GM18861 (cell line): ENCODE measurements at regions not wholly inside any gene's neighbourhood (a gene's known extent, or its start where the extent isn't known, plus 50 kb on each side); places are given as distances from the start of the nearest gene placed in this dataset.

Experiments used
- ATAC-seq: cut with Tn5 transposase; IDR thresholded peaks from one replicate; pipeline ENCODE4 v1.9.1; 2021; ENCODE audit not compliant: unreplicated experiment

GRCh38 chr12:97912943-97913342 lies 450.3 kb downstream of the RMST start:
- ATAC-seq = no peak

- no peak for ATAC-seq
These were observed 459.5 kb downstream of the RMST start for GRCh38 chr12:97921979-97922722.

DNA sequence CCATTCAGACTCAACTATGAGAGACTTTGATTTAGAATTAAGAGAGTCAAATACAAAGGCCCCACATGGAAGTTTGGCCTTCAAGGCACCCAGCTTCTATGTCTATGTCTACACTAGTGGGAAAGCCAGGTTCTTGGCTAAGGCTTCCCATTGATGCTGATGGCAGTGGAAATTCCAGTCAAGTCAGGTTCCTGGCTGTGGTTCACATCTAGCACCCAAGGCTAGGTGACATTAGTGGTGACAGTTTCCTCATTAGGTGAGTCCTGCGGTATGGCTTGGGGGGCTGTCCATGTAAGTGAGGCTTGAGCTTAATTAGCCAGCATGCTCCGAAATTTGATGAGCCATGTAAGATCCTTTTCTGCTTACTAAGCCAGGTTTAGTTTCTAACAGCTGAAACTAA lies 460.9 kb downstream of the RMST start:
- no peak for ATAC-seq

- ATAC-seq = no peak
These were observed 461.5 kb downstream of the RMST start for GRCh38 chr12:97924122-97924521.

GRCh38 chr12:97927977-97928376 lies 465.4 kb downstream of the RMST start:
- no peak for ATAC-seq

- ATAC-seq = no peak
These were observed 473.6 kb downstream of the RMST start for GRCh38 chr12:97936165-97936564.

GRCh38 chr12:97938031-97938430 lies 475.4 kb downstream of the RMST start:
- no peak for ATAC-seq

- ATAC-seq = no peak
These were observed 476.6 kb downstream of the RMST start for GRCh38 chr12:97939156-97939555.

GRCh38 chr12:97940105-97940504 lies 477.5 kb downstream of the RMST start:
- ATAC-seq = no peak

DNA sequence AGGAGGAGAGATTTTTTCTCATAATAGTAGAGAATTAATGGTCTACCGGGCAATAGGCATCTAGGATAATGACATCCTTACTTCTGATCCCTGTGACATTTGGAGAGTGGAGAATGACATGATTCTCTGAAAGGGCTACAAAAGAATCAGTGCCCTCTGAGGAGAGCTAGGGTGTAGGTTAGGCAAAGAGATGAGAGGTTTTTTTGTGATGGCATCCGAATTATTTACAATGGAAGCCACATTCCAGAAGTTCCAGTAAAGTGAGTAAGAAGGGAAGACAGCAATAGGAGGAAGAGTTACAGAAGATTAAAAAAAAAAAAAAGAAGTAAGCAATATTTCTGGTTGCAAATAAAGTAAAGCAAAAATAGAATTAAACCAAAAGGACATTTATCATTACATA lies 478.0 kb downstream of the RMST start:
- ATAC-seq = no peak

- no peak for ATAC-seq
These were observed 479.2 kb downstream of the RMST start for GRCh38 chr12:97941686-97942354.

DNA sequence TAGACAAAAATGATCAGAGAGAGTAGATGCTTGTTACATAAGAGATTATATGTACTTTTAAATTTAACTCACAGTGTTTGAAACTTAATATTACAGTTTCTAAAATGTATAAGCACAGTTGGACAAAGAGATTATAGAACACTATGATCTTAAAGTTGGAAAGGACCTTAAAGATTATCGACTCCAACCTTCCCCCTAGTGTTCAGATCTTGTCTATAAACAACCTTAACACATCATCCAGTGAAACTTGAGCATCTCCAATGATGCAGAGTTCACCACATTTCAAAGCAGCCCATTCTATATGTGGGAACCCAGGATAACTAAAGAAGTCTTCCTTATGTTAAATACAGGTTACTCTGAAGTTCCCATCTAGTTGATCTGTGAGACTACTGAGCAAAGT lies 480.8 kb downstream of the RMST start:
- no peak for ATAC-seq

DNA sequence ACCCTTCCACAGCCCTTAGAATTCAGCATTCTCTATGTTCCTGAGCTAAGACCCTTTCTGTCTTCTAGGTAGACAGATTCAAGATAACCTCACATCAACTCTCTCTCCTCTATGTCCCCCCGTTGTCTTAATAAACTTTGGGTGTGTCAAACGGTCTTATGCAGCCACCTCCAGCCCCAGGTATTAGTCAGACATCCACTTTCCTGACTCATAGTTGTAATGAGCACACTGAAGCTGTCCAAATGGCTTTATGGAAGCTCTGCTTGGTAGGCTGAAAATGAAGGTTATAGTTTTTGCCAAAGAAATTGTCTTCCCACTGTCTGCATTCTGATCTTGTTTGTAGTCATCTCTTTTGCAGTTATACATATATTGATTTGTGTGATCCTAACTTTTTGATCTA lies 482.0 kb downstream of the RMST start:
- no peak for ATAC-seq

DNA sequence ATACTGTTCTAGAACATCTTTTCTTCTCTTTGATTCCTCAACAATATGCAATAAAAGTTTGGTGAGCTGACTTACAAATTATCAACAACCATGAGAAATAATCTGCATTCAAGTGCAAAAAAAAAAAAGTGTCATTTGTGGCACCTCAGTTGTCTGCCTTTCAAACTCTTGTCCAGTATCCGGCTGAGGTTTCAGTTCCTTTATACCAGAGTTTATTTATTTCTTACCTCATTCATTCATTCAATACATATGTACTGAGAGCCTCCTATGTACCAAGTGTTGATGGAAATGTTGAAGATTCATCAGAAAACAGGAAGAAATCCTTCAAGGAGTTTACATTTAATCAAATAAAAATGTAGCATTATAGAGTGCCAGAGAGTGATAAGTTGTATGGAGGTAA lies 484.1 kb downstream of the RMST start:
- no peak for ATAC-seq

DNA sequence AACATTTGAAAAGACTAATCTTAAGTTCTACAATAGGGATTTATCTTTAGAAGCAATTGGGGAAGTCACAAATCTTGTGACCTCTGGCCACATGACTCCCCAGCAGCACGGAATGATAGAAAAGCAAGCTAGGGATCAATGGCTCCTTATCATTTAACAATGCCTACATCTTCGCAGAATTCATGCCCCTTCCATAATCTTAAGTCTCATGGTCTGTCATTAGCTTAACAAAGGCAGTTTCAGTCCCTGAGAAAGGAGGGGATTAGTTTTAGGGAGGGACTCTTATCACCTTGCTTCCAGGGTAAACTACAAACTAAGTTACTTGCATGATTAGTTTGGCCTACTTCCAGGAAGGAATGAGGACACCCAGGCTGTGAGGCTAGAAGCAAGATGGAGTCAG lies 486.0 kb downstream of the RMST start:
- no peak for ATAC-seq

DNA sequence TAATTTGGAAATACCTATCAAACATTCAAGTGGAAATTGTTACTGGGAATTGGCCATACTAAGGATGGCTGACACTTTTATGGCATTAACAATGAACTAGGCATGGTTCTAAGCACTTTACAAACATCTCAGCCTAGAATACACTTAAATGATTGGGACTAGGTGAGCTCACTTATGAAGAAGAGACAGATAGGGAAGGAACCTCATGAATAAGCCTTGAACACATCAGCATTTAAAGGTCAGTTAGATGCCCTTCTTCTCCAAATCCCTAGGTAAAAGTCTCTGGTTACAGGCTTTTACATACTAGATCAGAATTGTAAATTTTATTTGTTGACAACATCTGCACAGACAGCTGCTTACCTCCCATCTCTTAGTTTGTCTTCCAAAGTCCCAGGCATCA lies 488.6 kb downstream of the RMST start:
- no peak for ATAC-seq

GRCh38 chr12:97951717-97952116 lies 489.1 kb downstream of the RMST start:
- ATAC-seq = no peak

GRCh38 chr12:97957109-97957508 lies 494.5 kb downstream of the RMST start:
- ATAC-seq = no peak

DNA sequence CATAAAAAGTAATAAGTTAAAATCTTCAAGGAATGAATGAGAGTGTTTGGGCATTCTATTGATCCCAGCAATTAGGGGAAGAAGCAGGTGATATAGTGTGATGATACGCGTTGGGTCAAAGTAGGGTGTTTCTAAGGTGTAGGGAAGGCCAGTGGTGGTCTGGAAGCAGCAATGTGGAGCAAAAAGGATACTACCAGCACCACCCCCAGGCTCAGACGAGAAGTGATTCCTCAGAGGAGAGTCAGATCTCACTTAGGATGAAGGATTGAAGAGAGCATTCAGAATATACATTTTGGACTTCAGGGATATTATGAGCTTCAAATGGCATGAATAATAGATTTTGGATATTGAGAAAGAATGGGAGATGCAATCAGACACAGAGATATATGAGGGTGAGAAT lies 497.6 kb downstream of the RMST start:
- ATAC-seq = no peak

GRCh38 chr12:97960741-97961608 lies 498.4 kb downstream of the RMST start:
- ATAC-seq = no peak

DNA sequence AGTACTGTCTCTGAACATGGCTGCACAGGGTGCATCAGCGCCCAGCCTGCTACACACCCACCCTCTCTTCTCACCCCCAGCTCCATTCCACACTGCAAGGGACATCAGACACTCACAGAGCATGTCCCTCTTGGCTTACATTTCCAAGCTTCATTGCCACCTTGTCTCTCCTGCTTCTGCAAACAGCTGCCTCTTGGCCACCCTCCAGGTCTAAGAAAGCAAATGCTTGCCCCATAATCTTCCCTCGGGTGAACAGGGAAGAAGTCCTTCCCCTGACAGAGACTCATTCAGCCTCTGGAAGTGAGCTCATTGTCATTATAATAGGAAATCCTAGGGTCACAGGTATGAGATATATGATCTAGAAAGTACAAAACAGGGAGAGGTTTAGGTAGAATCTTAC lies 505.2 kb downstream of the RMST start:
- ATAC-seq = no peak

DNA sequence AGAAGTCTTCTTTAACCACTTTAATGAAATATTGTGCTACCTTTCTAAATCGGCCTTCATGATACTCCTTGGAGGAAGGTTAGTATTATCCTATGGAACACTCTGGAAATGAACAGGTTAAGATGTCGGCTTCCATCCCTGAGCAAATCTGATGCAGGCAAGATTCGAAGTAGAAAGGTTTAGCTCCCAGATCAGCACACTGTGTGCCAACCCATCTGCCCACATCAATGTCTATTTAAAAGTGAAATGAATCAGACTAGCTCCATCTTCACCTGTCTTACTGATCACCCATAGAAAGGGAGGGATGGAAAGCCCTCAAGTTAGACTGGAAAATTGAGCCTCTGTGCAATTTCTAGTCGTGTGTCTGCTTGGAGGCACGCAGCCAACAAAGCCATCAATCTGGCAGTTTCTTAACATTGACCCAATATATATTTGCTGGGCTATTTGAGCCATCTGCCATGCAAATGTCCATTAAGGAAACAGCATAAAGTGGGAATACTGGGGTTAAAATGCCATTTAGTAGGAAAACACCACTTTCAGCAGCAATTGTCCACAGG lies 506.1 kb downstream of the RMST start:
- ATAC-seq = no peak
